ENCODE measurements at regions not wholly inside any gene's neighbourhood (a gene's known extent, or its start where the extent isn't known, plus 50 kb on each side); places are given as distances from the start of the nearest gene placed in this dataset.

GRCh38 chr2:80894486-80894885 is 589.9 kb upstream of the LRRTM1 start:
- ATAC-seq (ENCODE audit: low FRiP score in 2 of 2), result no peak
- 75 to 84% methylated on average over 3 of the region's 3 CpGs for WGBS, 2 donors
- H3K4me1 ChIP-seq, result no peaks in the 10 kb centered on the region
- H3K27me3 ChIP-seq, result no peaks in the 10 kb centered on the region
- H3K27ac ChIP-seq, result no peak overlapping the region
- H3K36me3 ChIP-seq, result no peaks in the 10 kb centered on the region
- no peak overlapping the region for H3K4me3 ChIP-seq
- DNase-seq, result no peak
- no peak for TF ChIP-seq CTCF (IDR thresholded peaks at IDR 0.05)
- TF ChIP-seq EP300 (IDR thresholded peaks at IDR 0.05), result no peak
- no peak for TF ChIP-seq POLR2A (IDR thresholded peaks at IDR 0.05)
- TF ChIP-seq POLR2AphosphoS5 (IDR thresholded peaks at IDR 0.05), result no peak
- H3K9me3 ChIP-seq, result no peaks in the 10 kb centered on the region

GRCh38 chr2:80893711-80894110 is 589.2 kb upstream of the LRRTM1 start:
- WGBS, 2 donors, result 66 to 68% methylated on average over 2 of the region's 2 CpGs

GRCh38 chr2:80889009-80889408 is 584.5 kb upstream of the LRRTM1 start:
- Histone ChIP-seq H3K36me3 (no peaks in the 10 kb centered on the region), H3K27me3 (no peaks in the 10 kb centered on the region), H3K4me1 (no peaks in the 10 kb centered on the region), H3K9me3 (no peaks in the 10 kb centered on the region), H3K27ac (no peak overlapping the region), H3K4me3 (no peak overlapping the region)
- ATAC-seq (ENCODE audit: low FRiP score in 2 of 2), result no peak
- DNase-seq, result no peak
- 40 to 46% methylated on average over 2 of the region's 2 CpGs for WGBS, 2 donors
- TF ChIP-seq POLR2A (IDR thresholded peaks at IDR 0.05), result no peak
- no peak for TF ChIP-seq EP300 (IDR thresholded peaks at IDR 0.05)
- TF ChIP-seq CTCF (IDR thresholded peaks at IDR 0.05), result no peak
- TF ChIP-seq POLR2AphosphoS5 (IDR thresholded peaks at IDR 0.05), result no peak

More at GRCh38 chr2:80893711-80894110, 589.2 kb upstream of the LRRTM1 start:
- no peak overlapping the region for H3K4me3 ChIP-seq
- no peaks in the 10 kb centered on the region for H3K9me3 ChIP-seq
- no peak for DNase-seq
- no peaks in the 10 kb centered on the region for H3K27me3 ChIP-seq
- H3K36me3 ChIP-seq, result no peaks in the 10 kb centered on the region
- no peaks in the 10 kb centered on the region for H3K4me1 ChIP-seq
- no peak for TF ChIP-seq POLR2A (IDR thresholded peaks at IDR 0.05)
- no peak for ATAC-seq (ENCODE audit: low FRiP score in 2 of 2)
- no peak overlapping the region for H3K27ac ChIP-seq

- Histone ChIP-seq H3K27ac (no peak overlapping the region), H3K27me3 (no peaks in the 10 kb centered on the region), H3K4me3 (no peak overlapping the region), H3K9me3 (no peaks in the 10 kb centered on the region), H3K36me3 (no peaks in the 10 kb centered on the region), H3K4me1 (no peaks in the 10 kb centered on the region)
- WGBS, 2 donors, result 37 to 43% methylated on average over 2 of the region's 2 CpGs
- TF ChIP-seq POLR2AphosphoS5 (IDR thresholded peaks at IDR 0.05), result no peak
- no peak for TF ChIP-seq CTCF (IDR thresholded peaks at IDR 0.05)
- no peak for TF ChIP-seq EP300 (IDR thresholded peaks at IDR 0.05)
- no peak for TF ChIP-seq POLR2A (IDR thresholded peaks at IDR 0.05)
- DNase-seq (no peak), ATAC-seq (ENCODE audit: low FRiP score in 2 of 2) (no peak)
These were observed 583.4 kb upstream of the LRRTM1 start for GRCh38 chr2:80887841-80888378.

GRCh38 chr2:80874374-80874773 is 569.8 kb upstream of the LRRTM1 start:
- ATAC-seq (ENCODE audit: low FRiP score in 2 of 2), result no peak

More at GRCh38 chr2:80874374-80874773, 569.8 kb upstream of the LRRTM1 start:
- no peak for TF ChIP-seq POLR2A (IDR thresholded peaks at IDR 0.05)
- no peak for TF ChIP-seq CTCF (IDR thresholded peaks at IDR 0.05)
- no peak for TF ChIP-seq EP300 (IDR thresholded peaks at IDR 0.05)
- TF ChIP-seq POLR2AphosphoS5 (IDR thresholded peaks at IDR 0.05), result no peak
- Histone ChIP-seq H3K36me3 (no peaks in the 10 kb centered on the region), H3K9me3 (no peaks in the 10 kb centered on the region), H3K27me3 (no peaks in the 10 kb centered on the region), H3K4me1 (no peaks in the 10 kb centered on the region), H3K27ac (no peak overlapping the region), H3K4me3 (no peak overlapping the region)
- 46 to 61% methylated on average over 2 of the region's 2 CpGs for WGBS, 2 donors
- DNase-seq, result no peak

All from upper lobe of left lung (tissue), 6 donors.